ENCODE measurements at regions not wholly inside any gene's neighbourhood (a gene's known extent, or its start where the extent isn't known, plus 50 kb on each side); places are given as distances from the start of the nearest gene placed in this dataset.

- DNase-seq (ENCODE audit: low read depth) = no peak
These were observed 52.8 kb upstream of the DHX15 start for GRCh38 chr4:24637173-24637572.

DNA sequence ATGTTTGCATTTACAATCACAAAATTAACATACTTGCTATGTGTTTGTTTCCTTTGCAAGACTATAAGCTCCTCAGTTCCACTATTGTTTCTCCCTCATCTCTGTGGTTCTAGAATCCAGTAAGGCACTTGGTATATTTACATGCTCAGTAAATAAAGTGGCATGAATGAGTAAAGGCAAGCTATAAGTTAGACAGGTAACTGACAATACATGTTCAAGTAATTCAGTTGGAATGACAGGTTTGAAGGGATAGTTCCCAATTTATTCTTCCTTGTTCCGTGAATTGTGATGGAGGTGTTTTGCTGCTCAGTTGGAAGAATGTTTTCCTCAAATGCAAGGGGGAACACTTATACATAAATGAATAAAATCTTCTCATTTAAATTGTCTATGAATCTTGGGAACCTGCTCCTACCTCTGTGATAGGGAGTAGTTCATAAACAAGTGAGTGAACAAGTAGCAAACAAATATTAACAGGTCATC, 54.1 kb upstream of the DHX15 start:
- DNase-seq (ENCODE audit: low read depth) = no peak

GRCh38 chr4:24639714-24640113, 55.4 kb upstream of the DHX15 start:
- no peak for DNase-seq (ENCODE audit: low read depth)

- no peak for DNase-seq (ENCODE audit: low read depth)
These were observed 56.0 kb upstream of the DHX15 start for GRCh38 chr4:24640366-24640765.

GRCh38 chr4:24642981-24643547, 58.7 kb upstream of the DHX15 start:
- DNase-seq (ENCODE audit: low read depth) = peak; percentile 98

DNA sequence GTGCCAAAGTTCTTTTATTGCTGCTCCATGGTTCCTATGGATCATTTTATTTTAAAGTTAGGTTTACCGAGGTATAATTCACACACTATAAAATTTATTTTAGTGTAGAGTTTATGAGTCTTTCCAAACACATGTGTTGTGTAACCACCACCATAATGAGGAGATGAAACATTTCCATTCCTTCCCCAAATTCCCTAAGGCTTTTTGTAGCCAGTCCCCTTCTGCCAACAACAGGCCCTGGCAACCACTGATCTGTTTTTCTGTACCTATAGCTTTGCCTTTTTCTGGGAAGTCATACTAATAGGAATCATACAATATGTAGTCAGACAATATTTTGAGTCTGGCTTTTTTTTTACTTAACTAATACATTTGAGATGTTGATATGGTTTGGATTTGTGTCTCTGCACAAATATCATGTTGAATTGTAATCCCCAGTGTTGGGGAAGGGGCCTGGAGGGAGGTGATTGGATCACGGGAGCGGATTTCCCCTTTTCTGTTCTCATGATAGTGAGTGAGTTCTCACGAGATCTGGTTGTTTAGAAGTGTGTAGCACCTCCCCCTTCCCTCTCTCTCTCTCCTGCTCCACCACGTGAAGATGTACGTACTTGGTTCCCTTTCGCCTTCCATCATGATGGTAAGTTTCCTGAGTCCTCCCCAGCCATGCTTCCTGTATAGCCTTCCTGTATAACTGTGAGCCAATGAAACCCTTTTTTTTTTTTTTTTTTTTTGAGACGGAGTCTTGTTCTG, 59.6 kb upstream of the DHX15 start:
- peak; percentile 52 for DNase-seq (ENCODE audit: low read depth)

GRCh38 chr4:24644983-24645764, 60.8 kb upstream of the DHX15 start:
- peak; percentile 61 for DNase-seq (ENCODE audit: low read depth)

GRCh38 chr4:24645765-24646550, 61.6 kb upstream of the DHX15 start:
- DNase-seq (ENCODE audit: low read depth) = no peak

DNA sequence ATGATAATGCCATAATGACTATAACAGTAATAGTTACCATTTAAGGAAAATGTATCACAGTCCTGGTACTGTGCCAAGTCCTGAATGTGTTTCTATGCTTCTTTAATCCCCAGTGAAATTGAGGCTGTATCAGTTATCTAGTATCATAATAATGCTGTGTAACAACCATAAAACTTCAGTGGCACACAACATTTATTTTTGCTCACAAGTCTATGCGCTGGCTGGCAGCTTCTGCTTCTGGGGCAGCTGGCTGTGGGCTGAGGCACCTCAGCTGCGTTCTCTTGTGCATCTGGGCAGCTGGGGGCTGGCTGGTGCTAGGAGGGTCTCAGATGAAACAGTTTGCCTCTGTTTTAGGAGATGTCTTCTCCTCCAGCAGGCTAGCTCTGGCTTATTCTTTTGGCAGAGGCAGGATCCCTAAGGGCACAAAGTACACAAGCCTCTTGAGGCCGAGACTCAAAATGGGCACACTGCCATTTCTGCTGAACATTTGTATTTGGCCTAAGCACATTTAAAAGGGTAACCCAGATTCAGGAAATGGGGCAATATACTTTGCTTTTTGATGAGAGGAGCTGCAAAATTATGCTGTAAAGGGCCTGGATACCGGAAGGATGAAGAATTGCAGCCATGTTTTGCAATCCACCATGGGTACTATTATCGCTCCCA, 62.6 kb upstream of the DHX15 start:
- DNase-seq (ENCODE audit: low read depth) = no peak

DNA sequence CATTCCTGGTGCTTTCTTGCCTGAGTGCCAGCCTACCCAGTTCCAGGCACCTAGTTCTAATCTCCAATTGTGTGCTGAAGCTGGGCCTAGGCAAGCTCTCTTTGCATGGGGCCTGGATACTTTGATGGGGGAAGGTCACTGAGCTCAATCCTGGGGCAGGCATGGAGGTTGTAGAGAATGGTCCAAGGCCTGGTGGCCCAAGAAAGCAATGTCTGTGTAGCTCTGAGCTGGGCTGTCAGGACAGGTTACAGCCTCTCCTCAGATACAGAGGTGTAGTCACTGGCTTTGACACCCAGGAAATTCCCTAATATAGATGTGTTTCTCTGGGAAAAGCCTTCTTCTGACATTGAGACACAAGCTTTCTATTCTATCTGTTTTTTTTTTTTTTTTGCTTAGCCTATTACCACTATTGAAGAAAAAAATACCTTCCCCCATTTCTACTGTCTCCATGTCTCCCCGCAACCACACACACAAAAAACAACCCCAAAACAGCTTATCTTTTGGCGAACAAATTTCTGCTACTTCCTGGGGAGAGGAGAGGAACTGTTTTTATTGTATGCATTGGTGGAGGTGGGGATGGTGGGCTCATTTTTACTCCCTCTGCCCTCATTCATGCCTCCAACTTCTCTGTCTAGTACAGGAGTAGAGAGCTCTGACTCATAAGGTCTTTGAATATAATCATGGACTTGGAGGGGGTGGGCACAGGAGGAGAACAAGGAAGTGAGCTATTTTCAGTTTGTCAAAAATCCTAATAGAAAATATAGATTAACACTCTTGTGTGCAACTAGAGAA, 66.7 kb upstream of the DHX15 start:
- DNase-seq (ENCODE audit: low read depth) = peak; percentile 56

DNA sequence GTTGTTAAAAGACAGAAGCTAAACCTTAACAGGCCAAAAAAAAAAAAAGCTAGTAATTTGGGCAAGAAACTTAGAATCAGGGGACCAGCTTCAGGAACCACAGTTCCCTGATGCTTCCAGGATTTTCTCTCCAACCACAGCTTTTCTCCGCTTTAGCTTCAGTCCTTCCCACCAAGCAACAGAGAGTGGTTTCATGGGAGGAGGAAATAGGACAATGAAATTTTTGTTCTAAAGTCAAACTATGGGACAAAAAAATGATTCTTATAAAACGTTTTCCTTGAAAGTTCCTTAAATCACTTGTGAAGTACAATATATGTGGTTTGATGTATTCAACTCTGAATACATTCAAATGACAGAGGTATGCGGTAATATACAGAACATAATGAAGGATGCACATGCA, 71.0 kb upstream of the DHX15 start:
- no peak for DNase-seq (ENCODE audit: low read depth)

DNA sequence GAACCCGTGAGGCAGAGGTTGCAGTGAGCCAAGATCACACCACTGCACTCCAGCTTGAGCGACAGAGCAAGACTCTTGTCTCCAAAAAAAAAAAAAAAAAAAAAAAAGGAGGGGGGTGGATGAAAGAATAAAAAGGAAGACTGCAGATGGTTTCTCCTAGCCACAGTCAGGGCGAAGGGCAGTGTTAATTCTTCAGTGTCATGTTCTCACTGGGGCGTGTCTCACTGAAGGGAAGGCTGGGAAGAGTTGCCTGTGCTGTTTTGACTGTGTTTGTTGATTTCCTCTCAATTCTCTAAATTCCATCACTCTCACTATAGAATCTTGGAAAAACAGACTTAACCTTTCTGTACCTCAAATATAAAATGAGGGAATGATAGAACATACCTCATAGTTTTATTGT, 71.6 kb upstream of the DHX15 start:
- peak; percentile 81 for DNase-seq (ENCODE audit: low read depth)

- no peak for DNase-seq (ENCODE audit: low read depth)
These were observed 72.6 kb upstream of the DHX15 start for GRCh38 chr4:24656906-24657305.

DNA sequence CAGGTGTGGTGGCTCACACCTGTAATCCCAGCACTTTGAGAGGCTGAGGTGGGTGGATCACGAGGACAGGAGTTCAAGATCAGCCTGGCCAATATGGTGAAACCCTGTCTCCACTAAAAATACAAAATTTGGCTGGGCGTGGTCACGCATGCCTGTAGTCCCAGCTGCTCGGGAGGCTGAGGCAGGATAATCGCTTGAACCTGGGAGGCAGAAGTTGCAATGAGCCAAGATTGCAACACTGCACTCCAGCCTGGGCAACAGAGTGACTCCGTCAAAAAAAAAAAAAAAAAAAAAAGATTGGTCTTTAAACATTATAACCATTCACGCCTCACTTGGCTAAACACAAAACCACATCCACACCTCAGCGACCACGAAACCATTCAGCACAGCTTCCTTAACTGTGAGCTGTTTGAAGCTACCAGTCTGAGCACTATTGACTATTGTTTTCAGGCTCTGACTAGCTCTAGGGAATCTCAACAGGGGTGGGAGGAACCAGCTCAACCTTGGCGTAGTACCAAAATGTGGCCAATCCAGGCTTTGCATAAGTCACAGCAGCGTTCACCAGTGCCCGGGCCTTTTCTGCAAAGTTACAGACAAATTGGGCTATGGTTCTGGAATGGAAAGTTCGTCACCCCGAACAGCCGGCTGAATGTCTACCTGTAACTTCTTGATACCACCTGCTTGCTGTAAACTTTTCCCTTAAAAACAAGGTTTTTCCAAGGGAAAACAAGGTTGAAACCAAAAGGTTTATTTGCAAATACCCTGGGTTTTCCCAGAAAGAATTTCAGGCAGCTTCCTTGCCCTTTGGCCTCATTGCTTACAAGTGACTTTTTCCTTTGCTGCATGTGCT, 73.6 kb upstream of the DHX15 start:
- peak; percentile 100 for DNase-seq (ENCODE audit: low read depth)

DNA sequence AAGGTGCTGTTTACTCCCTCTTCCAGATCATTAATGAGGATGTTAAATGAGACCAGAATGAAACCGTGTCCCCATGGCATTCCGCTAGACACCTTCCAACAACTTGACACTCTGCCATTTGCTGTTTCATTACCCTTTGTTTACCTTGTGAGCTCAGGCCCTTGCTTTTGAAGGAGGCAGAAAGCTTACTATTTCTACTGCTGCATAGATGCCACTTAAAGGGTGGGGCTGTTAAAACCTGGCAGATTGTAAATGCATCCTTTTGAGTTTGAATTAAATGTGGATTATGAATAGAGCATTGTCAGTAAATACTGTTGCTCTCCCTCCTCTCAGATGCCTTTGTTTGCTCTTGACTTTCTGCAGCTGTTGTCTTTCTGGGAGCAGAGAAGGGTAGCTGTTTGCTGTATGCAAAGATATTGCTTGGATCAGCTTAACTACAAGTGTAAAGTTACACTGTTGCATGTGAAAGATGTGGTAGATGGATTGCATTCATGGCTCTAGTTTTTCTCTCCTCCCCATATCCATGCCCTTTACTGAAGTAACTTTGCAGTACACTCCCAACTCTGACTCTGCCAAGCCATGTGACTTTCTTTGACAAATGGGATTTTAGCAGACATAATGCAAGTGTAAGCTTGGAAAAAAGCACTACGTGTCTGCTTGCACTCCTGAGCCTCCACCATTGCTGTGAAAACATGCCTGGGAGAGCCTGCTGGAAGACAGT, 75.0 kb upstream of the DHX15 start:
- no peak for DNase-seq (ENCODE audit: low read depth)

GRCh38 chr4:24662056-24662455, 77.7 kb upstream of the DHX15 start:
- DNase-seq (ENCODE audit: low read depth) = no peak

- peak; percentile 60 for DNase-seq (ENCODE audit: low read depth)
These were observed 78.2 kb upstream of the DHX15 start for GRCh38 chr4:24662542-24662941.

DNA sequence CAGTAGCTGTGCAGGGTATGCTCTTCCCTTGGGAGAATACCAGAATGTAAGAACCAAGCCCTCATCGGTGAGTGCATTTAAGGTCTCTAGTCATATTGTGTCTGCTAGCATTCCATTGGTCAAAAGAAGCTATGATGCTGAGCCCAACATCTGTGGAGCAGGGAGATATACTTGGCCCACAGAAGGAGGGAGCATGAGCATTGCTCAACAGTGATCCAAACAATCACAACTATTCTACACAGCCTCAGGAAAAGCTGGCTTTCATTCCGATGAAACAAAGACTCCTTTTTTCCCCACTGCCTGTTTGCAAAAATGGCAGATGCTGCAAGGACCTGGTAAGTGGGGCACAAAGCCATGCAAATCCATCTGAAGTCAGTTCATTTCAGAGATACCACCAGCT, 80.6 kb upstream of the DHX15 start:
- DNase-seq (ENCODE audit: low read depth) = no peak

- DNase-seq (ENCODE audit: low read depth) = no peak
These were observed 82.0 kb upstream of the DHX15 start for GRCh38 chr4:24666316-24666715.

Data from renal cortical epithelial cell (primary cell).